A673 (cell line): ENCODE measurements at regions not wholly inside any gene's neighbourhood (a gene's known extent, or its start where the extent isn't known, plus 50 kb on each side); places are given as distances from the start of the nearest gene placed in this dataset.

ENCODE experiments used
- CTCF ChIP-seq: fragments of 300-800, 200-600 bp; sonication (generic); conservative IDR thresholded peaks from 2 replicates; pipeline ENCODE4 v1.5.1; 2017; ENCODE audit warnings: low read depth, mild to moderate bottlenecking, antibody characterized with exemption, low read length, moderate library complexity, mixed read lengths
- EZH2 ChIP-seq: fragments of 200-600 bp; sonication (generic); IDR thresholded peaks from 2 replicates; pipeline ENCODE4 v1.6.1; 2017; ENCODE audit warnings: borderline replicate concordance, low read depth, mild to moderate bottlenecking, mixed read lengths, antibody characterized with exemption, low read length; ENCODE audit not compliant: poor library complexity, severe bottlenecking

- no peak for TF ChIP-seq CTCF
- no peak for TF ChIP-seq EZH2
Measured at GRCh38 chr7:38068461-38068860, 109.6 kb upstream of the STARD3NL start.
